ENCODE measurements at regions not wholly inside any gene's neighbourhood (a gene's known extent, or its start where the extent isn't known, plus 50 kb on each side); places are given as distances from the start of the nearest gene placed in this dataset.

DNA sequence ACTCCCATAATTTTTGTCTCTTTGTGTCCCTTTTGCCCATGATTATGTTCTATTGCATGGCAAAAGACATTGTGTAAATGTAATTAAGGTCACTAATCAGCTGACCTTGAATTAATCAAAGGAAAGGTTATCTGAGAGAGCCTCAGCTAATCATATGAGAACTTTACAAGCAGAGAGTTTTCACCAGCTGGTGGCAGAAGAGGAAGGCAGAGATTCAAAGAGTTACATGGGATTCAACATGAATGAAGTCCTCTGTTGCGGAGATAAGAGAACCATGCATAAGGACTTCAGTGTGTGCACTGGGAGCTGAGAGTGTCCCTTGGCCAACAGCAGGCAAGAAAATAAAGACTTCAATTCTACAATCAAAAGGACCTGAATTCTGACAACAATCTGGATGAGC lies 494.1 kb upstream of the ARID1B start:
- no peak for DNase-seq (ENCODE audit: low spot score)

DNA sequence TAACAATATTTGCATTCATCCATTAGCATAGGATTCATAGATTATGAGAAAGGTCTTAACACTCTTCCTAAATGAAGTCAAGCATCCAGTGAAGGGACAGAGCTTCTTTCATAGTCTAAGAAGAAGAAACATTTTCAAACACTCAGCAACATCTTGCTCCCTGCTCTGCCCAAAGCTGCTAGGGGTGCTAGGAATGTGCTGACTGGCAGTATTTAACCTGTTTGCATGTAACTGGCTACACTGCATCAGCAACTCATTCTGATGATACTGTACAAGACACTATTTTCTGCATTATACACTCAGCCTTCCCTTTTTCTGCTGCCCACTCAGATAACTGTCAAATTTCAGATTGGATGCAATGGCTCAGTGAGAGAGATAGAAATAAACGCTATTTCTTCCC lies 495.1 kb upstream of the ARID1B start:
- no peak for DNase-seq (ENCODE audit: low spot score)

GRCh38 chr6:156281266-156281665 lies 495.9 kb upstream of the ARID1B start:
- no peak for DNase-seq (ENCODE audit: low spot score)

GRCh38 chr6:156280065-156280464 lies 497.1 kb upstream of the ARID1B start:
- DNase-seq (ENCODE audit: low spot score): no peak

DNA sequence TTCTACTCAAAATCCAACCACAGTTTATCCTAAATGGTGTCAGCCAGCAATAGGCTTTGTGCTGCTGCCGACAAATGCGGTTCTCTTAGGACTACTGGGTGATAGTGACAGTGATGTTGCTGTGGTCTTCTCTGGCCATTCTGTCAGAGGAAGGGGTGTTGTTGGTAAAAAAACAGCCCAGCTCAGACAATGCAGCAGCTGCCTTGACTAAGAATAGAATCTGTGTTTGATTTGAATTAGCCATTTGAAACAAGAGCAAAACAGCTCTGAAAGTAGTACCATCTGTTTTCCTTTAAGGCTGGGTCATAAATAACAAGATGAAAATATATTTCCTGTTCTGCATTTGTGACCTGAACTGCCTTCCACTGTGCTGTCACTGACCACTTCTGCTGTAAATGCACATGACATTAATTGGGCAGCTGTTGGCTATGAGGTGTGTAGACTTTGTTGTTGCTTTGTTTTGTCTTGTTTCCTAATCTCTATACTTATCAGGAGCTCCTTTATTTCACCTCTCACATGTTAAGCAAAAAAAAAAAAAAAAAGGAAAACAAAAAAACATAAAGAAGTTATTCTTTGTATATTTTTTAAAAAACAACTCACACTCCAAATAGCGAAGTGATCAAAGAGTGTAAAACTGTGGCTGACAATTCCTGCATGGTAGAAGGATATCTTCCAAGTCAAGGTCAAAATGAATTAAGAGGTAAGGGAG lies 497.8 kb upstream of the ARID1B start:
- DNase-seq (ENCODE audit: low spot score): no peak

DNA sequence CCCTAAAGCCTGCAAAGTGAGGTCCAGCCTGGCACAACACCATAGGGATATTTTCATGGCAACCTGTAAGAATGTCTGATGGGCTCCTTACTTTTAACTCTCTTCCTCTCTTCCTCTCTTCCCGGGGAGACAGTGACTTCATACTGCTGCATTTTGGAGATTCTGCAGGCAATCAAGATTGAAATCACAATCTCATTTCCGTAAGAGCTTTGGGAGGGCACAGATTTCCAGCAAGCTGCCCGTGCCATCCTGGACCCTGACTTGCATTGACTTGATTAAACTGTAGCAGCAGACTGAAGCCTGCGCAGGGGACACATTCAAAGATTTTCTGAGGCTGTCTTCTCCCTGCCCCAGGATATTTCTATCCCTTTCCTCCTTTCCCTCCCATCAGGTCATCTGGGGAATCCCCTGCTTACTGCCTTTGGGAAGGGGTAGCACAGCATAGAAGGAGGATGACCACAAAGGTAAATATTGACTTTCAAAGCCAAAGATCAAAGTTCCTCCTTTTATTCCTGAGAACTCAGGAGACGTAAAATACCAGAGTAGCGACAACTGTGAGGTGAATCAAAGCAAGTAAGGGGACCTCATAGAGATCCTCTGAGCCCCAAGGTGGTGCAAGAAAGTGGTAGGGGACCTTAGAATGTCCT lies 504.0 kb upstream of the ARID1B start:
- DNase-seq (ENCODE audit: low spot score): no peak

- DNase-seq (ENCODE audit: low spot score): no peak
These were observed 507.3 kb upstream of the ARID1B start for GRCh38 chr6:156269751-156270369.

- no peak for DNase-seq (ENCODE audit: low spot score)
These were observed 508.3 kb upstream of the ARID1B start for GRCh38 chr6:156268849-156269248.

- no peak for DNase-seq (ENCODE audit: low spot score)
These were observed 515.2 kb upstream of the ARID1B start for GRCh38 chr6:156262014-156262413.

- DNase-seq (ENCODE audit: low spot score): no peak
These were observed 516.4 kb upstream of the ARID1B start for GRCh38 chr6:156260815-156261214.

- DNase-seq (ENCODE audit: low spot score): no peak
These were observed 518.2 kb upstream of the ARID1B start for GRCh38 chr6:156258981-156259380.

DNA sequence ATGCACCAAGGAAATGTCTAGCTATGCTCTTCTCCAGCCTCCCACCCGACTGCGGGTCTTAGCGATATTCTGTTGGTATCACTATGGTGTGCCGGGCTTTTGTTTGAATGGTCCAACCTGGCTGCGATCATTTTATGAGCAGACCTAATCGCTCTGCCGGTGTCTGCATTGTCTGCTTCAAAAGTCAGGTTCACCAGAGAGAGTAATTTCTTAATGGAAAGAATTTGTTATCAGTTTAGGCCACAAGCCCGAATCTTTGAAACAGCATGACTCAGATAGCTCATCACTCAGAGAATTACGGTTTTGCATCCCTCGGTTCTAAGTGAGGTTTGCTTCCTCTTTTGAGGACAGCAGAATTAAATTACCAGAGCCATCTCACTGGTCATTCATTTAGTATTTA lies 521.0 kb upstream of the ARID1B start:
- DNase-seq (ENCODE audit: low spot score): no peak

DNA sequence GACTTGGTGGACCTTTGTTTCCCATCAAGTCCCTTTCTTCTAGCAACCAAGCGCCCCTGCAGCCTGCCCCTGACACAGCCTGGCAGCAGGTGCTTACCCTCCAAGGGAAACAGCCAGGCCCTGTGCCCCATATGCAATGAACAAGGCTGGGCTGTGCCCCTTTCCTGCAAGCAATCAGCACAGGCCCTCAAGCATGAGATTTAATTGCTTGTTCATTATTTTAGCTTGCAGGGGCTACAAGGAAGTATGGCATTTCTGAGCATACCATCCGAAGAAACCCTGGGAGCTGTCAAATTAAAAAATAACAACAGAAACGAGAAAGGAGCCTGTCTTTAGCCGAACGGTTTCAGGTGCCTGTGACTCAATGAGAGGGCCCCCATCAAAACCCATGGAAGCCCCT lies 522.9 kb upstream of the ARID1B start:
- DNase-seq (ENCODE audit: low spot score): no peak

GRCh38 chr6:156250593-156250992 lies 526.6 kb upstream of the ARID1B start:
- no peak for DNase-seq (ENCODE audit: low spot score)

DNA sequence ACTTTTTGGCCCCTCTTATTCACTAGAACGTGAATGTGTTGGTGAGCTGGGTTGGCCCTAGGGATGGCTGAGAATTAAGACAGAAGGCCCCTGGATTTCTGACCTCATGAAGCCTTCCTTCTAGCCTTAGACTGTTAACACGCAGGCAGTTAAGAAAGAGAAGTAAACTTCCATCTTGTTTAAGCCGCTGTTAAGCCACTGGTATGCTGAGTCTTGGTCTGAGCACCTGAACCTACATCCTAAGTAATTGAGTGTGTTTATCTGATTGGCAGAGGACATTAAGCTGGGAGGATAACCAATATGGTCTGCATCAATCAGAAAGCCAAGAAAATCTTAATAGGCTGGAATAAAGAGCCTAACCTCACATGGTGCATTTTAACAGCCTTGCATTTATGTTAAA lies 535.0 kb upstream of the ARID1B start:
- DNase-seq (ENCODE audit: low spot score): no peak

- no peak for DNase-seq (ENCODE audit: low spot score)
These were observed 546.0 kb upstream of the ARID1B start for GRCh38 chr6:156231026-156231765.

DNA sequence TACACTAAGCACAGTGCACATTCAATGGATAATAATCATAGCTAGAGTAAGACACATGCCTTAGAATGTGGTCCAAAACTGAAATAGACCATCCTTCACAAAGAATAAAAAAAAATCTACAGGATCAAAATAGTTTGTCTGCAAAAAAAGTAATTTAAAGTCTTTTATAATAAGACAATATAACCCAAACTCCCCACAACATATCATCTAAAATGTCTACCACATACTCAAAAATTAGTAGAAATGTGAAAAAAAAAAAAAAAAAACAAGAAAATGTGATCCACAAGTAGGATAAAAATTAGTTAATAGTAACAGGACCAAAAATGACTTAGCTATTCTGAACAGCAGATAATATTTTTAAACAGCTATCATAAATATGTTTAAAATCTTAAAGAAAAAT lies 557.2 kb upstream of the ARID1B start:
- no peak for DNase-seq (ENCODE audit: low spot score)

GRCh38 chr6:156205678-156206077 lies 571.5 kb upstream of the ARID1B start:
- no peak for DNase-seq (ENCODE audit: low spot score)

DNA sequence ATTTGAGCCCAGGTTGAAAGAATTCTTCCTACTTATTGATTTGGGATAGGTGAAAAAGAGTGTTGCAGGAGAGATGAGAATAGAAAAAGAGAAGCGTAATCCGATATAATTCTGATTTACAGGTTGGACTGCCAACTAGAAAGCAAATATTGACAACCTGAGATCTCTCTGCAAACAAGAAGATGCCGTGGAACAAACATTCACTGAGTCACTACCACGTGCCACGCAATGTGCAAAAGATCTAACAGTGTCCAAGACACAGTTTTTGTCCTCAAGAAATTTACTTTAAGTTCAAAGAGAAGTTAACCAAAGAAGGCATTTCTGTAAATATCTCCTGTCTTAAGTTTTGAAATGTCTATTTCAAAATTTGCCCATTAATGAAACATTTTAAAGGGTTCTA lies 578.0 kb upstream of the ARID1B start:
- DNase-seq (ENCODE audit: low spot score): no peak

DNA sequence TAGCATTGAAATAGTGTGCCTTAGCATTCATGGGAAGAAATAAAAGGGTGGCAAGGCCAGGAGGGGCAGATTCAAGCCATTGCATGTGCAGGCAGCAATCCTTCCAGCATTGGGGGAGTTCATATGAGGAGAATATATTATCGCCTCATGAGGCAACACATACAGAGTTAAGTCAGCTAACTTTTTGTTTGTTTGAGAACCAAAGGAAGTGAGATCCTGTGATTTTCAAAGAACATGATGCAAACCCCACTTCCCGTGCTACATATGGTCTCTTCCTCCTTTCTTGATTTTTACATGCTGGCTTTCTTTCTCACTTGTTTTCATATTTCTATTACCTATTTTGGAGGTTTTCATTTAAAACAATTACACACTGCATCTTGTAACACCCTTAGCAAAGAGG lies 579.7 kb upstream of the ARID1B start:
- DNase-seq (ENCODE audit: low spot score): no peak

DNA sequence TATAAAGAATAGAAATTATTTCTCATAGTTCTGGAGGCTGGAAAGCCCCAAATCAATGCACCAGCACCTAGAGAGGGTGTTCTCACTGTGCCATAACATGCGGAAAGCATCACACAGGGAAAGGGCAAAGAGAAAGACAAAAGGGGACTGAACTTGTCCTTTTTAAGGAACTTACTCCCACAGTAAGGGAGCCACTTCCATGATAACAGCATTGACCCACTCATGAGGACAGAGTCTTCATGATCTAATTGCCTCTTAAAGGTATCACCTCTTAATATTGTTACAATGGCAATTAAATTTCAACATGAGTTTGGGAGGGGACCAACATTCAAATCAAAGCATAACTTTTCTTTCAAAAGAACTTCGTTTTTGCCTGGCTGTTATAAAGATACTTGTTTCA lies 582.2 kb upstream of the ARID1B start:
- DNase-seq (ENCODE audit: low spot score): no peak

DNA sequence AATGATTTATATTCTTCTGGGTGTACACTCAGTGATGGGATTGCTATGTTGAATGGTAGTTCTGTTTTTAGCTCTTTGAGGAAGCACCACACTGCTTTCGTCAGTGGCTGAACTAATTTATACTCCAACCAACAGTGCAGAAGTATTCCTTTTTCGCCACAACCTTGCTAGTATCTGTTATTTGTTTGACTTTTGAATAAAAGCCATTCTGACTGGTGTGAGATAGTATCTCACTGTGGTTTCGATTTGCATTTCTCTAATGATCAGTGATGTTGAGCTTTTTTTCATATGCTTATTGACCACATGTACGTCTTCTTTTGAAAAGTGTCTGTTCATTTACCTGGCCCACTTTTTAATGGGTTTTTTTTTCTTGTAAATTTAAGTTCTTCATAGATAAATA lies 583.8 kb upstream of the ARID1B start:
- DNase-seq (ENCODE audit: low spot score): no peak

DNA sequence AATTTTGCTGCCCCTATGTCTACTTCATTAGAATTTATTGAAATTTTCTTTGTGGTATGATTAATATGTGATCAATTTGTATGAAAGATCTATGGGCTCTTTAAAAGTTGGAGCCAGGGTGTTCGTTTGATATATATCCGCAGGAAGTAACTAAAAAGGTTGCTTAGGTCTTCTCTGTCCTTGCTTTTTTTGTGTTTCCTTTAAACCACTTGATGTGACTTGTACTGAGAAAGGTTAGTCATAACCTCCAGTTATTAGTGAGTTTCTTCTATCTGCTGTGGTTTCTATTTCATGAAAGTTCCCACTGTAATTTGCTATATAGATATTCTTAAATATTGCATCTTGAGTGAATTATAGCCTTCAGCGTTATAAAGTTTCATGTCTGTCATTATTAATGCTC lies 585.3 kb upstream of the ARID1B start:
- DNase-seq (ENCODE audit: low spot score): no peak

Data from COLO829 (cell line).